HCEC 1CT (cell line): ENCODE measurements at regions not wholly inside any gene's neighbourhood (a gene's known extent, or its start where the extent isn't known, plus 50 kb on each side); places are given as distances from the start of the nearest gene placed in this dataset.
"Not testable (repeated sequence)": the region's sequence is repeated elsewhere in the genome, so short reads cannot be mapped to it uniquely, and the experiment has no call there.

Source experiments
- DNase-seq: peaks from one replicate; pipeline ENCODE4 v3.0.0-alpha.2; 2017

DNA sequence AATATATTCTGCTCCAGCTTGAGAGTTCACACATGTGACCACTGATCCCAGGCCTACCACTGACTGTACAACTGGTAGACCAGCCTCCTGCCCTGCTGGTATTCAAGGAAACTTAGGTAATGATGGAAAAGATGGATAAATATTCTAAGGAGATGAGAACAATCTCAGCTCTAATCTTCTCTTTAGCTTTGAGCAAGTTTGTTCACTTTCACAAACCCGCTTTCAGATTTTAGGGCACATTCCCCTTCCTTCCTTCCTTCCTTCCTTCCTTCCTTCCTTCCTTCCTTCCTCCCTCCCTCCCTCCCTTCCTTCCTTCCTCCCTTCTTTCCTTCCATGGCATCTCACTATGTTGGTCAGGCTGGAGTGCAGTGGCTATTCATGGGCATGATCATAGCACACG is 88.2 kb upstream of the PHACTR1 start:
- DNase-seq = no peak

DNA sequence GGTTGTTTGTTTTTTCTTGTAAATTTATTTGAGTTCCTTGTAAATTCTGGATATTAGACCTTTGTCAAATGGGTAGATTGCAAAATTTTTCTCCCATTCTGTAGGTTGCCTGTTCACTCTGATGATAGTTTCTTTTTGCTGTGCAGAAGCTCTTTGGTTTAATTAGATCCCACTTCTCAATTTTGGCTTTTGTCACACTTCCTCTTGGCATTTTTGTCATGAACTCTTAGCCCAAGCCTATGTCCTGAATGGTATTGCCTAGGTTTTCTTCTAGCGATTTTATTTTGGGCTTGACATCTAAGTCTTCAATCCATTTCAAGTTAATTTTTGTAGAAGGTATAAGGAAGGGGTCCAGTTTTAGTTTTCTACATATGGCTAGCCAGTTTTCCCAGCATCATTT is 82.8 kb upstream of the PHACTR1 start:
- not testable (repeated sequence) for DNase-seq

DNA sequence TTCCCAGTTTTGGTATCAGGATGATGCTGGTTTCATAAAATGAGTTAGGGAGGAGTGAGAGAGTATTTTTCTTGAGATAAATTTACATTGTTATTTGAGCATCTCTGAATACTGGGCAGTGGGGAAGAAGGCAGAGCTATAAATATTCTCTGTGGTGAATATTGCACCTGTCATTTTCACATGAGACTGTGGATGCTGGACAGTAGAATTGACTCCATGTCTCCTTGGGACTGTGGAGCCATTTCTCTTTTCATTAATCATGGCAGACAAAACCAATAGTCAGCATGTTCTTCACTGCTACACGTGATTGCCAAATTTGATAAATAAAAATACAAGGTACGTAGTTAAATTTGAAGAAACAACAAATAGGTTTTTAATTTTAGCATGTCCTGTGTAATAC is 81.2 kb upstream of the PHACTR1 start:
- no peak for DNase-seq

DNA sequence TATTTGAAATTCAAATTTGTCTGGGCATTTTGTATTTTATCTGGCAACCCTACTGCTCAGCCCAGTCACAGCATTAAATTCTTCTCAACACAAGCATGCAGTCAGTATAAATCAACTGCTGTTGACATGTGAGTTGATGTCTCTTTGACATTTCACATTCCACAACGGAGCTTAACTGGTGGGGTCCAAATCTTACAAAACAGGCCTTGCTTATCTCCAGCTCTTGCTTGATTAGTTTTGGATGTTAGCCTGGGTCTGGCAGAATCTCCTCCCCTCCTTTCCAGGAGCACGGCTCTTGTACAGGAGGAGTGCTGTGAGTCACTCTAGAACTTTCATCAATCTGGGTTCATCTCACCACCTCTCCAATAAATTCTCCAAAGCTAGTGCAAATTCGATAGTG is 80.8 kb upstream of the PHACTR1 start:
- no peak for DNase-seq

DNA sequence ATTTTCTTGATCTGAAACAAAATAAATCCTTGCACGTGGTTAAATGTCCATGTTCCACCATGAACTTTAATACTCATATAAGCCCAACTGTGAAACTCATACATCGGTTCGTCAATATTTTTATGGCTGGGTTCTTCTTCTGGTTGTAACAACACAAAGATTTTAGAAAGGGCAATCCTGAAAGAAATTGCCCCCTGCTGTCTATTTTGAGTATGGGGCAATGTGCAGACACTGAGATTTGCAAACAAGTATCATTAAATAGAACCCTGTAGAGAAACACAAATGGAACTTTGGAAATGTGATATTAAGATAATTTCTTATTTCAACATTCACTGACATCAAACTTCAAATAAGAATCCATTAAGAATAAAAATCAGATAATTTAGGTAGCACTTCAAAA is 80.2 kb upstream of the PHACTR1 start:
- DNase-seq = no peak

DNA sequence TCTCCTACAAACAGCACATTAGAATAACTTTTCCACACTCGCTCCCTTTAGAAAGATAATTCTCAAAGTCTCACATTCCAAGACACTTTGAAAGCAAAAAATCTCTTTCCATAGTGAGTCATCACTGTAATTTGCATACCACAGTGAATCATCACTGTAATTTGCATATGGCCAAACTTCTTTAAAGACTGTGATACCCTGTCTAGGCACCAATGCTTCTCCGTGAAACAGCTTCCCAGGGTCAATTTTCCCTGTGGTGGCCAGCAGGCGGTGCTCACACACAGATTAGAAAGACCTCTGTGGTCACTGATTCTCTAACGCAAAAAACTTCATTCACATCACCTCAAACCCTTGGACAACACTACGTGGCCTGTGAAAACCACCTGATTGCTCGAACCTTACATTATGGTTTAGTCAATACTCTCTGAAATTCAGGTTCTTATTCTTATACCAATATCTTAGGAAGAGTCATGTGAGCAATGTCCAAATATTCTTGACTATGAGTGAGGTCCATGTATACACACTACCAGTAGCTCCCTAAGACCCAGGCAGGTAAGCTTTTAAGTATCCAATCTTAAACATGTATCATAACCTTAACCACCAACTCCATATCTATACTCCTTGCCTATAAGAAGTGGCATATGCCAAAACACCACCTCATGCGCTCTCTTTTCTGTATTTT is 78.5 kb upstream of the PHACTR1 start:
- DNase-seq = peak; percentile 84

DNA sequence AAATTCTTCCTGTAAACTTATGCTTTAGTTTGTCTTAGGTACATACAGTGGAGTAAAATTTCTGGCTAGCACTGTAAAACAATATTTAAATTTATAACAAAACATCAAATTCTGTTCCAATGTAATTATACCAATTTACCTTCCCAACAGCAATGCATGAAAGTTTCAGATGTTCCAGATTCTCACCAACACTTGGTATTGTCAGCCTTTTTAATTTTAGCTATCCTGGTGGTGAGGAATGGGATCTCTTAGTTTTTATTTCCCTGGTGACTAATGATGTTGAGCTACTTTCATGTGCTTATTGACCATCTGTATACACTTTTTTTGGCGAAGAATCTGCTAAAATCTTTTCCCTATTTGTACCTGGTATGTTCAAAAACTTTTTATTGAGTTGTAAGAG is 76.1 kb upstream of the PHACTR1 start:
- no peak for DNase-seq

DNA sequence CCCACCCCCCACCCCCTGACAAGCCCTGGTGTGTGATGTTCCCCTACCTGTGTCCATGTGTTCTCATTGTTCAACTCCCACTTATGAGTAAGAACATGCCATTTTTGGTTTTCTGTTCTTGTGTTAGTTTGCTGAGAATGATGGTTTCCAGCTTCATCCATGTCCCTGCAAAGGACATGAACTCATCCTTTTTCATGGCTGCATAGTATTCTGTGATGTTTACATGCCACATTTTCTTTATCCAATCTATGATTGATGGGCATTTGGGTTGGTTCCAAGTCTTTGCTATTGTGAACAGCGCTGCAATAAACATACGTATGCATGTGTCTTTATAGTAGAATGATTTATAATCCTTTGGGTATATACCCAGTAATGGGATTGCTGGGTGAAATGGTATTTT is 74.8 kb upstream of the PHACTR1 start:
- not testable (repeated sequence) for DNase-seq

DNA sequence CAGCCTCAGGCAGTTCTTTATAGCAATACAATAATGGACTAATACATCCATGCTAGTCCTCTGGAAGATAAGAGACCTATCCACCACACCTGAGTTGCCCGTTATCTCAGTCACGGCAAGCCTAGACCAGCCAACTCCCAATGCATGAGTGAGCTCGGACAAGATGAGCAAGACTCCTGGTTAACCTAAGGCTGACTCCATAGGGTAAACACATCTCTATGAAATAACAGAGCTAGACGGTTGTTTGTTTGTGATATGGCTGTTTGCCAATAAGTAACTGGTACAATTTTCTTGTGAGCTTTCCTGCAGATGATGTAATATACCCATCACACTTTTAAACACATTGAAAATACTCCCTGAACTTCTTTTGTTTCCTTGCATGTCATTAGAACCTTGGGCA is 70.6 kb upstream of the PHACTR1 start:
- no peak for DNase-seq

DNA sequence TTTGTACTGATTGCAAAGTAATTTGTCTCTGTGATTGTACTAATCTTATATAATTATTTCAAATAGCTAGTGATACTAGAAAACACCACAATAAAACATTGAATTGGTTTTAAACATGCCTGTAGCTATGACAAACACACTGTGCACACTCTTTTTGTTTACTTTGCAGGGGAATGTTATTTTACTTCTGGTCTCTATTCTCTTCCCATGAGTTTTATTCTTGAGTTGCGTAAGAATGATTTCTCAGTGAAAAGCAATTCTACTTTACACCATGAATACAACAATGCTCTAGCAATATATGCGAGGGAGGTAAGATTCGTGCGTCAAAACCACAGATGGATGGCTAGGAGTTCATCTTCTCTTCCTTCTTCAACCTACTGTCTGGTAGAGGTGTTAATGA is 68.4 kb upstream of the PHACTR1 start:
- DNase-seq = no peak

DNA sequence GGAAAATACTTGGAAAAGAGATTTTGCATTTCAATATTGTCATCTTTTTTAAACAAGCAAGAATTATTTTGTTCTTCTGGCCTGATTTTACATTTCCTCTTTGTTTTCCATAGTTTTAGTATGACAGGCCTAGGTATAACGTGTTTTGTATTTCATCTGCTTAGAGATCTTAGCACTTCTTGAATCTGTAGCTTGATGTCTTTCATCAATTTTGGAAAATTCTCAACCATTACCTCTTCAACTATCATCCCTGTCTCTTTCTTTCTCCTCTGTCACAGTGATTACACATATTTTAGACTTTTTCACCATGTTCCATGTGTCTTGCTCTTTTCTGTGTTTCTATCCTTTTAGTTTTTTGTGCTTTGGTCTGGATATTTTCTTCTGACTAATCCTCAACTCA is 67.2 kb upstream of the PHACTR1 start:
- no peak for DNase-seq

DNA sequence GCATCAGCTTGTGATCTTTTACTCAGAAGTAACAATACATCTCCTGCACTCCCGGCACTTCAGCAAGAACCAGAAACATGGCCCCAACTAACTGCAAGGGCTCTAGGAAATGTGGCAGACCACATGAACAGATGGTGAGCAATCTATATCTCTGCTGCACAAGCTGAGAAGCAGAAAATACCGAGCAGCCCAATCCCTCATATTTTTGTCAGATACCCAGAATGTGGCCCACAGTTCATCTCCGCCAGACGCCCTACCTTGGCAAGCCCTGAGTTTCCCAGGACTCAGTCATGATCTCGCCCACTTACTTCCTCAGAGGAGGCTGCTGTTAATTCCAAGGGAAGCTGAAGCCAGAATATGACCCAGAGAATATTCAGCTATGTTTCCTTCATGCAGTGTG is 63.1 kb upstream of the PHACTR1 start:
- no peak for DNase-seq

DNA sequence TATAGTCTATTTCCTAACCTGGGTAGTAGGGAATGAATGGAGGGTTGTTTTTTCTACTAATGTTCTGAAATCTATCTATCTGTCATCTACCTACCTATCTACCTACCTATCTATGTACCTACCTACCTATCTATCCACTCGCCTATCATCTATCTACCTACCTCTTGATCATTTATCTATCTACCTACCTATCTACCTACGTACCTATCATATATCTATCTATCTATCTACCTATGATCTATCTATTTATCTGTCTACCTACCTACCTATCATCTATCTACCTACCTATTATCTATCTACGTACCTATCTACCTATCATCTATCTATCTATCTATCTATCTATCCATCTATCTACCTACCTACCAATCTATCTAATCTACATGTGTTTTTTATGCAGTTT is 62.5 kb upstream of the PHACTR1 start:
- DNase-seq = no peak

DNA sequence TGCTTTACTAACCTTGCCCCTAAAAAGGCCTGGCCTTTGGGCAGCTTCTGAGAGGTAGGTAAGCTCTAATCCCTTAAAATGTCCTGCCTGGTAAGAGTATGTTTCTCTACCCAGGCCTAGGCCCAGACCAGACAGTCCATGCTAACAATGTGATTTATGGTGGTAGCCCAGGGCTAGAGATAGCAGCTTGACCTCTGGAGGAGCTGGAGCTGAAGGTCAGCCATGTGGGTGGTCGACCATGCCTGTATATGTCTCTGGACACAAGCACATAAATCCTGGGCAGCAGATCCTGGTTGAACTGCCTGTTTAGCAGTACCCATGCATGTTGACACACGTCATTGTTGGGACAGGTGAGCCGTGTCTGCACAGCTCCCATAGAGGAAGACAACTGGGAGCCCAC is 62.1 kb upstream of the PHACTR1 start:
- DNase-seq = no peak

DNA sequence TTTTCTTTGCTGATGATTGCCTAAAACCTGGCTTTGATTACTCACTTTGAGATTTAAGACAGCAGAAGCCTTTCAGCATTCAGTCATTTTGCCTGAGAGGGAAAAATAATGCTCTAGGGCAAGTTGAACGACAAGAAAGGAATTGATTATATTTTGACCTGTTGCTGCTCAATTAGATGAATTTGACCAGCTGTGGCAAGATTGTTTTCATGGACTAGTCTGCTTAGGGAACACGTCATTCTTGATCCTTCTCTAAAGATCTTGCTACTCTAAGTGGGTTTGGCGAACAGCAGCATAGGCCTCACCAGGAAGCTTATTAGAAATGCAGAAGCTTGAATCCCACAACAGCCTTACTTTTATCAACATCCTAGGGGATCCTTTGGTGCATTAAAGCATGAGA is 59.7 kb upstream of the PHACTR1 start:
- DNase-seq = no peak

DNA sequence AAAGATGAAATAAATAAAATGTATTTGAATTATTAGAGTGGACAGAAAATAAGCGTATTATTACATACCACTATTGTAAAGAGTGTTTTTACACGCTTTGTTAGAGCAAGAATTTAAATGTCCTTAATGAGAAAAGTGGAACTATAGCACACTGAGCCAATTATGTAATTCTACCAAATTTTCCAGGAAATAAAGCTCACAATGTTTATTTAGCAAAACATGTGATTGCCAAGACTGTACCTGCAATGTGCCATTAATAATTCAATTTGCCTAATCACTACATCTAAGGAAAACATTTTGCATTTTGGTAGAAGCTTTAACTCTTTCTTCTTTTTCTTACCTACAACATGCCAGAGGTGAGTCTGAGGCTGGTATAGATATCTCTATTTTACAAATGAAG is 58.7 kb upstream of the PHACTR1 start:
- no peak for DNase-seq

DNA sequence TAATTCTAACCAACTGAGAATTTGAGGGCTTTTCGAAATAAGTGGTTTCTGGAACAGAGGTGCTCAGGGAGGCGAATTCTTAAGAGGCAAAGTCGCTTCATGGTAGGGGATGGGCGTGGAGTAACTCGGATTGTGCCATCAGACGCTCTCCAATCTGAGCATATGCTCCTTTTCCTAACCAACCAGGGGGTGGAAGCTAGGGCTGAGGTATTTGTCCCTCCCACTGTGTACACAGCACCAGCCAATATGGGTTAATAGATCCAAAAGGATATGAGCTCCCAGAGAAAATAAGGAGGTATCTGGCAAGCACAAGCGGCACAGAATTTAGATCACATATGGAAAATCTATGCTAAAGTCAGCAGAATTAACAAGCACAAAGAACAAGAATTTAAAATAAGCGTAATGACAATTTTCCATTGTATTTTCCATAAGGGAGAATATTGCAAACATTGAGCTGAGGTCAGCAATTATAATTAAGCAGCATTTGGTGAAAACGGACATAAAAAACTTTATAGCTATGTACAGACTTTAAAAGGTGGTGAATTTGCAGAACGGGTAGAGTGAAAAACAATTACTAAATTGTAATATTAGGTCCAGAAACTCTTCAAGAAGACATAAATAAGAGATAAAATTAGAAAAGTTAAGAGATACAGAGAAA is 55.0 kb upstream of the PHACTR1 start:
- no peak for DNase-seq
